ENCODE measurements at regions not wholly inside any gene's neighbourhood (a gene's known extent, or its start where the extent isn't known, plus 50 kb on each side); places are given as distances from the start of the nearest gene placed in this dataset.
"Not testable (repeated sequence)": the region's sequence is repeated elsewhere in the genome, so short reads cannot be mapped to it uniquely, and the experiment has no call there.

- no peak for DNase-seq (ENCODE audit: low read depth)
- TF ChIP-seq, protein P1, sequence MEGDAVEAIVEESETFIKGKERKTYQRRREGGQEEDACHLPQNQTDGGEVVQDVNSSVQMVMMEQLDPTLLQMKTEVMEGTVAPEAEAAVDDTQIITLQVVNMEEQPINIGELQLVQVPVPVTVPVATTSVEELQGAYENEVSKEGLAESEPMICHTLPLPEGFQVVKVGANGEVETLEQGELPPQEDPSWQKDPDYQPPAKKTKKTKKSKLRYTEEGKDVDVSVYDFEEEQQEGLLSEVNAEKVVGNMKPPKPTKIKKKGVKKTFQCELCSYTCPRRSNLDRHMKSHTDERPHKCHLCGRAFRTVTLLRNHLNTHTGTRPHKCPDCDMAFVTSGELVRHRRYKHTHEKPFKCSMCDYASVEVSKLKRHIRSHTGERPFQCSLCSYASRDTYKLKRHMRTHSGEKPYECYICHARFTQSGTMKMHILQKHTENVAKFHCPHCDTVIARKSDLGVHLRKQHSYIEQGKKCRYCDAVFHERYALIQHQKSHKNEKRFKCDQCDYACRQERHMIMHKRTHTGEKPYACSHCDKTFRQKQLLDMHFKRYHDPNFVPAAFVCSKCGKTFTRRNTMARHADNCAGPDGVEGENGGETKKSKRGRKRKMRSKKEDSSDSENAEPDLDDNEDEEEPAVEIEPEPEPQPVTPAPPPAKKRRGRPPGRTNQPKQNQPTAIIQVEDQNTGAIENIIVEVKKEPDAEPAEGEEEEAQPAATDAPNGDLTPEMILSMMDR (IDR thresholded peaks at IDR 0.05; ENCODE audit: control insufficient read depth, insufficient read depth, low read depth, low read length, missing control alignments), result no peak
- H3K4me3 ChIP-seq (ENCODE audit: control insufficient read depth, low read depth, low read length), result no peak overlapping the region
Observed at GRCh38 chr2:64276417-64277095, 132.3 kb upstream of the PELI1 start.

- DNase-seq (ENCODE audit: low read depth), result no peak
- TF ChIP-seq, protein P1 (IDR thresholded peaks at IDR 0.05; ENCODE audit: control insufficient read depth, insufficient read depth, low read depth, low read length, missing control alignments), result no peak
- H3K4me3 ChIP-seq (ENCODE audit: control insufficient read depth, low read depth, low read length), result no peak overlapping the region
Observed at GRCh38 chr2:64277101-64277849, 133.1 kb upstream of the PELI1 start.

DNA sequence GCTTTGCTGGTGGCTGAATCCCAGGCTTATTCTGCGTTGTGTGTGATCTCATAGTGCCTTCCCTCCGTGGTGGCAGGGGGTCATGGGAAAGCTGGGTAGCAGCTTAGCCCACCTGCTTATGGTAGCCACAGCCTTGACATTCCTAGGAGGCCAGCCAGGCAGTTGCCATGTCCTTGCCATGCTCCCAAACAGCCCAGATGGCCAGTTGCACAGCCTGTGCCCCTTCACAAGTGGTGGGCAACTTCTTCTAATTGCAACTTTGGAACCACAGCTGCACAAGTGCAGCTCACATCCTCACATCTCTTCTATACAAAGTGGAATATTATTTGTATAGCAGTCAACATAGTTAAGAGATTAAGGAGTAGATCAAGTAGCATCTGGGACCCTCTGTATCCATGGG lies 136.6 kb upstream of the PELI1 start:
- not testable (repeated sequence) for DNase-seq (ENCODE audit: low read depth); H3K4me3 ChIP-seq (ENCODE audit: control insufficient read depth, low read depth, low read length)

GRCh38 chr2:64283006-64283570 lies 138.9 kb upstream of the PELI1 start:
- TF ChIP-seq, protein P1 (IDR thresholded peaks at IDR 0.05; ENCODE audit: control insufficient read depth, insufficient read depth, low read depth, low read length, missing control alignments), result no peak
- no peak for DNase-seq (ENCODE audit: low read depth)
- no peak overlapping the region for H3K4me3 ChIP-seq (ENCODE audit: control insufficient read depth, low read depth, low read length)

DNA sequence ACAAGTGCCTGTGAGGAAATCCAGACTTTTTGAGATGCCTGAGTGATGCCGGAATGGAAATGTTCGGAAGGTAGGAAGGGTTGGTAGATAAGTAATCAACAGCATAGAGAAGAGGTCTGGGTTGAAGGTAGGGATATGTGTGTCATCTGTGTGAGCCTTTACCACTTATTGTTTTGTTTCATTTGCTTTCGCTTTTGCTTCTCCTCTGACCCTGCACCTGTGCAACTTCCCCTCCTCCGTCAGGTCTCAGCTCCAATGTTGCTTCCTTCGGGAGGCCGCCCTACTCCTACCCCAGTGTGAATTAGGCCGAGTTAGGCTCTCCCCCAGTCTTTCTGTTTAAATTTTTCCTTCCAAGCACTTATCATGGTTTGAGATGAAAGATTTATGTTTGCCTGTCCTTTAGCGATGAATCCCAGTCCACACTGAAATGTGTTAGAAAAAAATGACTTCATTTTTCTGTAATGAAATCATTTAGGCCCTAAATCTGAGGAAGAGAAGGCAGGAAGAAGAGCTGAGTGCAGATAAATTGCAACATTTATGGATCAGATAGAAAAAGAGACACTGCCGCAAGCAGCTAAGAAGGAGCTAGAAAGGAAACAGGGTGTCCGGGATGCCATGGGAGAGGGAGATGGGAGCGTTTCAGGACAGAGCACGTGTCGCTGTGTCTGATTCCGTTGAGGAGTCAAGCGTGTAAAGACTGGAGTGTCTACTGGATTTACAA lies 139.6 kb upstream of the PELI1 start:
- DNase-seq (ENCODE audit: low read depth), result no peak
- no peak overlapping the region for H3K4me3 ChIP-seq (ENCODE audit: control insufficient read depth, low read depth, low read length)
- TF ChIP-seq, protein P1 (IDR thresholded peaks at IDR 0.05; ENCODE audit: control insufficient read depth, insufficient read depth, low read depth, low read length, missing control alignments), result no peak

GRCh38 chr2:64284751-64285150 lies 140.5 kb upstream of the PELI1 start:
- TF ChIP-seq, protein P1 (IDR thresholded peaks at IDR 0.05; ENCODE audit: control insufficient read depth, insufficient read depth, low read depth, low read length, missing control alignments), result no peak
- DNase-seq (ENCODE audit: low read depth), result no peak

More at GRCh38 chr2:64284751-64285150, 140.5 kb upstream of the PELI1 start:
- no peak overlapping the region for H3K4me3 ChIP-seq (ENCODE audit: control insufficient read depth, low read depth, low read length)
